ENCODE measurements at regions not wholly inside any gene's neighbourhood (a gene's known extent, or its start where the extent isn't known, plus 50 kb on each side); places are given as distances from the start of the nearest gene placed in this dataset.

- TF ChIP-seq, protein P1, sequence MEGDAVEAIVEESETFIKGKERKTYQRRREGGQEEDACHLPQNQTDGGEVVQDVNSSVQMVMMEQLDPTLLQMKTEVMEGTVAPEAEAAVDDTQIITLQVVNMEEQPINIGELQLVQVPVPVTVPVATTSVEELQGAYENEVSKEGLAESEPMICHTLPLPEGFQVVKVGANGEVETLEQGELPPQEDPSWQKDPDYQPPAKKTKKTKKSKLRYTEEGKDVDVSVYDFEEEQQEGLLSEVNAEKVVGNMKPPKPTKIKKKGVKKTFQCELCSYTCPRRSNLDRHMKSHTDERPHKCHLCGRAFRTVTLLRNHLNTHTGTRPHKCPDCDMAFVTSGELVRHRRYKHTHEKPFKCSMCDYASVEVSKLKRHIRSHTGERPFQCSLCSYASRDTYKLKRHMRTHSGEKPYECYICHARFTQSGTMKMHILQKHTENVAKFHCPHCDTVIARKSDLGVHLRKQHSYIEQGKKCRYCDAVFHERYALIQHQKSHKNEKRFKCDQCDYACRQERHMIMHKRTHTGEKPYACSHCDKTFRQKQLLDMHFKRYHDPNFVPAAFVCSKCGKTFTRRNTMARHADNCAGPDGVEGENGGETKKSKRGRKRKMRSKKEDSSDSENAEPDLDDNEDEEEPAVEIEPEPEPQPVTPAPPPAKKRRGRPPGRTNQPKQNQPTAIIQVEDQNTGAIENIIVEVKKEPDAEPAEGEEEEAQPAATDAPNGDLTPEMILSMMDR (IDR thresholded peaks at IDR 0.05; ENCODE audit: poor library complexity, severe bottlenecking) = no peak
- no peak for ATAC-seq (ENCODE audit: low read depth)
- Histone ChIP-seq H3K27ac (ENCODE audit: poor library complexity, severe bottlenecking) (no peak overlapping the region), H3K36me3 (ENCODE audit: low read depth) (no peaks in the 10 kb centered on the region), H3K4me3 (ENCODE audit: severe bottlenecking) (no peak overlapping the region), H3K9me3 (ENCODE audit: severe bottlenecking) (no peaks in the 10 kb centered on the region), H3K4me1 (ENCODE audit: insufficient read depth, poor library complexity, severe bottlenecking) (no peaks in the 10 kb centered on the region), H3K27me3 (ENCODE audit: insufficient read depth, poor library complexity, severe bottlenecking) (no peaks in the 10 kb centered on the region)
- DNase-seq (ENCODE audit: low spot score) = no peak
These were observed 718.7 kb upstream of the TENM3 start for GRCh38 chr4:181524499-181524898.

DNA sequence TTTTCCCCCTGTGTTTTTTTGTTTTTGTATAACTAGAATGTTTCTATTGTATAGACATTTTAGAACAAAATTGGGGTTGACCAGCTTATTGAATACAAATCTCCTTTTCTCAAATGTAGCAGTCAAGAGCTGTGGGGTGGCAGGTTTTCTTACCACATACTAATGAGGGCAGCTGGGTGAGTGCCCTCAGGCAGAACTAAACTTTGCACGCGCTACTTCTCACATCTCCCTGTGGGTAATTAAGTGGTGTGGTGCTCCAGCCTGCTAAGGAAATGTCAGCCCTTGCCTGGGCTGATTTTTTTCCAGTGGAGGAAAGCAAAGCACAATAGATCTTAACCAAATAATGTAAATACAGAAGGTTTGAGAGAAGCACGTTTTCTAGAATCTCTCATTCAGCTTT lies 717.6 kb upstream of the TENM3 start:
- ATAC-seq (ENCODE audit: low read depth) (no peak), DNase-seq (ENCODE audit: low spot score) (no peak)
- TF ChIP-seq, protein P1 (IDR thresholded peaks at IDR 0.05; ENCODE audit: poor library complexity, severe bottlenecking) = no peak
- H3K27ac ChIP-seq (ENCODE audit: poor library complexity, severe bottlenecking) = no peak overlapping the region
- H3K4me1 ChIP-seq (ENCODE audit: insufficient read depth, poor library complexity, severe bottlenecking) = no peaks in the 10 kb centered on the region
- H3K36me3 ChIP-seq (ENCODE audit: low read depth) = no peaks in the 10 kb centered on the region
- no peak overlapping the region for H3K4me3 ChIP-seq (ENCODE audit: severe bottlenecking)
- H3K27me3 ChIP-seq (ENCODE audit: insufficient read depth, poor library complexity, severe bottlenecking) = no peaks in the 10 kb centered on the region
- no peaks in the 10 kb centered on the region for H3K9me3 ChIP-seq (ENCODE audit: severe bottlenecking)

DNA sequence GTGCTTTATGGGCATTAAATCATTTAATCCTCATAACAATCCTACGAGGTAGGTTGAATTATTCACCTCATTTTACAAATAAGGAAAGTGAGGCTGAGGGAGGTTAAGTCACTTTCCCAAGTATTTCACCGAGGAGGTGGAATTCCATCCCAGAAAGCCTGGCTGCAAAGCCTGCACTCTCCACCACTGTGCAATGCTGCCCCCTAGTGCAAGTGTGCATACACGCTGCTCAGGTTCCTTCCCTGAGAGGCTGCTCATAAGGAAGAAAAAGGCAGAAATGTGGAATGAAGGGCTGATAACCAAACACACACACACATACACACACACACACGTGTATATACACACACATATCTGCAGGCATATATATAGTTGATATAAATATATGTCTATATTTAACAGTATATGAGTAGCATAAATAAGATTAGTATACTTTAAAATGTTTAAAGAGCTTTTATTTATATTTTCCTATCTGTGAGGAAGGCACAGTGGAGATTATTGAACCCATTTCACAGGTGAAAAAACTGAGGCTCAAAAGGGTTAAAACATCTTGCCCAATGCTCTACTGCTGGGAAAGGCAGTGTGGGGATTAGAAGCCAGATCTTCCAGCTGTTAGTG lies 714.5 kb upstream of the TENM3 start:
- no peak overlapping the region for H3K27ac ChIP-seq (ENCODE audit: poor library complexity, severe bottlenecking)
- DNase-seq (ENCODE audit: low spot score) (peak; percentile 66), ATAC-seq (ENCODE audit: low read depth) (peak; percentile 87)
- H3K4me3 ChIP-seq (ENCODE audit: severe bottlenecking) = no peak overlapping the region
- no peaks in the 10 kb centered on the region for H3K9me3 ChIP-seq (ENCODE audit: severe bottlenecking)
- H3K27me3 ChIP-seq (ENCODE audit: insufficient read depth, poor library complexity, severe bottlenecking) = peaks cover 3% of the 10 kb centered on the region
- H3K4me1 ChIP-seq (ENCODE audit: insufficient read depth, poor library complexity, severe bottlenecking) = no peaks in the 10 kb centered on the region
- TF ChIP-seq, protein P1 (IDR thresholded peaks at IDR 0.05; ENCODE audit: poor library complexity, severe bottlenecking) = peak; percentile 97
- no peaks in the 10 kb centered on the region for H3K36me3 ChIP-seq (ENCODE audit: low read depth)

GRCh38 chr4:181529537-181529936 lies 713.7 kb upstream of the TENM3 start:
- no peaks in the 10 kb centered on the region for H3K4me1 ChIP-seq (ENCODE audit: insufficient read depth, poor library complexity, severe bottlenecking)
- DNase-seq (ENCODE audit: low spot score) (no peak), ATAC-seq (ENCODE audit: low read depth) (no peak)
- TF ChIP-seq, protein P1 (IDR thresholded peaks at IDR 0.05; ENCODE audit: poor library complexity, severe bottlenecking) = no peak
- no peak overlapping the region for H3K4me3 ChIP-seq (ENCODE audit: severe bottlenecking)
- peaks cover 3% of the 10 kb centered on the region for H3K27me3 ChIP-seq (ENCODE audit: insufficient read depth, poor library complexity, severe bottlenecking)
- H3K36me3 ChIP-seq (ENCODE audit: low read depth) = no peaks in the 10 kb centered on the region
- H3K9me3 ChIP-seq (ENCODE audit: severe bottlenecking) = no peaks in the 10 kb centered on the region
- H3K27ac ChIP-seq (ENCODE audit: poor library complexity, severe bottlenecking) = no peak overlapping the region

- TF ChIP-seq, protein P1 (IDR thresholded peaks at IDR 0.05; ENCODE audit: poor library complexity, severe bottlenecking) = no peak
- Histone ChIP-seq H3K27ac (ENCODE audit: poor library complexity, severe bottlenecking) (no peak overlapping the region), H3K9me3 (ENCODE audit: severe bottlenecking) (no peaks in the 10 kb centered on the region), H3K36me3 (ENCODE audit: low read depth) (no peaks in the 10 kb centered on the region), H3K4me3 (ENCODE audit: severe bottlenecking) (no peak overlapping the region), H3K4me1 (ENCODE audit: insufficient read depth, poor library complexity, severe bottlenecking) (no peaks in the 10 kb centered on the region), H3K27me3 (ENCODE audit: insufficient read depth, poor library complexity, severe bottlenecking) (peaks cover 3% of the 10 kb centered on the region)
- ATAC-seq (ENCODE audit: low read depth) = no peak
- no peak for DNase-seq (ENCODE audit: low spot score)
These were observed 706.9 kb upstream of the TENM3 start for GRCh38 chr4:181536196-181536746.

Measured in RWPE2 (cell line).